HG03558 (cell line): ENCODE measurements at regions not wholly inside any gene's neighbourhood (a gene's known extent, or its start where the extent isn't known, plus 50 kb on each side); places are given as distances from the start of the nearest gene placed in this dataset.
"Not testable (repeated sequence)": the region's sequence is repeated elsewhere in the genome, so short reads cannot be mapped to it uniquely, and the experiment has no call there.

Experiments used
- ATAC-seq: cut with Tn5 transposase; IDR thresholded peaks from one replicate; pipeline ENCODE4 v1.9.1; 2021; ENCODE audit warnings: moderate number of reproducible peaks; ENCODE audit not compliant: unreplicated experiment; ENCODE audit errors: extremely low read depth

DNA sequence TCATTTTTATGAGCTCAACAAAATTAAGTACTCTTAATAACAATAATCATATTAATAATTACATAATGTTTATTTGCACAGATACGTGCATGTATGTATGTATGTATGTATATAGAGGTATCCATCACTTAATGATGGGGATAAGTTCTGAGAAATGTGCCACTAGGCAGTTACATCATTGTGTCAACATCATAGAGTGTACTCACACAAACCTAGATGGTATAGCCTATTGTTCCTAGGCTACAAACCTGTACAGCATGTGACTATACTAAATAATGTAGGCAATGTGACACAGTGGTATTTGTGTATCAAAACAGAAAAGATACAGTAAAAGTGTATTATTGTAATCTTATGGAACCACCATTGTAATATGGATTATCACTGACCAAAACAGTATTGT lies 874.7 kb upstream of the GBE1 start:
- no peak for ATAC-seq

DNA sequence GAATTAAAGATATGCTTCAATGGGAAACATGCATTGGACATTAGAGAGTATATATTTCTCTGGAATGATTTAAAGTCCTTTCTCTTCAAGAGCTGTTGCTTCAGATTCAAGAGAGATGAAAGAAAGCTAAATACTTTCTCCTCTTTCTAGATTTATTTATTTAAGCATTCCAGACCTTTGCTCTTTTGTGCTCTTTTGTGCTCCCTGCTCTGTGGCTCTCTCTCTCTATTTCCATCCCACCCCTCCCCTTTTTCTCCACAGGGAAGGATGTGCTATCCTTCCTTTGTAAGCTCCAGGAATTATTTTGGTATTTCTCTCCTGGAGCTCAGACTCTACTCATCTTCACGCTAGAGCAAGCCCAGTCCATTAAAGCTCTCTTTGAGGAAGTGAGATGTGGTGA lies 871.9 kb upstream of the GBE1 start:
- no peak for ATAC-seq

- no peak for ATAC-seq
Observed at GRCh38 chr3:82629937-82630336, 868.5 kb upstream of the GBE1 start.

DNA sequence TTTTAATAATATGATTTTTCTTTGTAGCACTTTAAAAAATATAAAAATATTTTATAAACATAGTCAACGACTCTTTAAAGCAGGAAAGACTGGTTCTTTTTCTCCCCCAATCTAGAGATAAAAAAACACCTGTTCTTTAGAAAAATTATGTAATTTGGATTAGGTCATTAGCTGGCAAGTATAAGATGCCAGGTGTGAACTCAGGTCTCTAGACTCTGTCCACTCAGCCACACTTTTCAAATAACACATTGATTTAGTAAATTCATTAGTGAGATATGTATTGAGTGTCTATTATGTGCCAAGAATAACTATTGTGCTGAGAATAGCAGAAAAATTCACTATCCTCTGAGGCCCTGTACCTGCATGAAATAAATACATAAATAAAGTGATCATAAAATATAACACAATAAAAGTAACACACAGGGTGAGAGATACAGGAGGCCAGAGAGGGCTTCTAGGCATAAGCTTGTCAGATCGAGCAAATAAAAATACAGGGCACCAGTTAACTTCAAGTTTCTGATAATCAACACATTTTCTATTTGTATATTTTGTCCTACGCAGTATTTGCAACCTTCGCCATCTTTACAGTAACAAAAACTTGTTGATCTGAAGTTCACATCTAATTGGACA lies 867.1 kb upstream of the GBE1 start:
- no peak for ATAC-seq

DNA sequence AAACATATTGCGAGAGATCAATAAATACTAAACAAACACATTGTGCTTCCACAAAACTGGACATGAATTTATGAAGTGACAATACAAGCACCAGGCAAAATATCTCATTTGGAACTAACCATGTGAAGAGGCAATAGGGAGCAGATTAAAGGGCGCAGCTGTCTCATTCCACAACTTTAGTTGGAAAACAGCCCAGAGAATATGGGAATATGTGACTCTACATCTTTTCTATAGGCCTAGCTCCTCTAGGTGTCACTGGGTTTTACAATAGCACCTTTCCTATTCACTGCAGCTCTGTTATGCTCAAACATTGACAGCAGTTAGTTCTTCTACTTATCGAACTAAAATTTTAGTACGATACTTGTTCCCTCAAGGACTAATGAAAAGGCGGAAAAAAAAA lies 866.3 kb upstream of the GBE1 start:
- no peak for ATAC-seq

- not testable (repeated sequence) for ATAC-seq
Observed at GRCh38 chr3:82620744-82621143, 859.3 kb upstream of the GBE1 start.

DNA sequence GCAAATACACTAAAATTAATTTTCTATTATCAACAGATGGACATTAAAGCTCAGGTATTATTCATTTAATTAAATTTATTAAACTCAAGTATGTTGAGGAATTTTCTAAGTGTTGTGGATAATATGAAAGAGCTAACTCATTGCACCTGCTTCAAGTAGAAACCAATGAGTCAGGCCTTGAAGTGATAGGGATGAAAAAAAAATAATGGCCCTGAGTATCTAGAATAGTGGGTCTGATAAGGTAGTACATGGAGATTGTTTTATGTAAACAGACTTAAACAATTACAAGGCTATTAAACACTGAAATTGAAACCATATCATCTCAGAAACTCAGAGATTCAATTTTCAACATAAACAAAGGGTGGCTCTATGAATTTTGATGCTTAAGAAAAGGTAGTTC lies 857.1 kb upstream of the GBE1 start:
- ATAC-seq, result no peak

GRCh38 chr3:82610236-82610635 lies 848.8 kb upstream of the GBE1 start:
- ATAC-seq, result no peak

GRCh38 chr3:82607391-82607790 lies 845.9 kb upstream of the GBE1 start:
- ATAC-seq, result no peak

DNA sequence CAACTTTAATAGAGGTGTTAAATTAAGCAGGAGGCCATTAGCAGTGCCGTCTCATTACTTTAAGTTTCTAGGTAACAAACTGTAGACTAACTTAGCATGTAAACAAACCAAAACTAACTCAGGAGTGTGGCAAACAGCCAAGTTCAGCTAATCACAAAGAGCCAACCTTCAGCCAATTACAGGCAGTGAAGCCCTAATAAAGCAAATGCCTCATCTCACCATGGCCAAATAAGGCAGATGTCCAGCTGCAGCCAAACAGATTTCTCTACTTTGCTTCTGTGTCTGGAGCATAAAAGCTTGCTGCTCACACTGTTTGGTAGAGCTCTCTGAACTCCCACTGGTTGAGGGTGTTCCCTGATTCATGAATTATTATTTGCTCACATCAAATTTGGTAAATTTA lies 835.4 kb upstream of the GBE1 start:
- no peak for ATAC-seq

GRCh38 chr3:82595530-82595929 lies 834.1 kb upstream of the GBE1 start:
- no peak for ATAC-seq

GRCh38 chr3:82587174-82587573 lies 825.7 kb upstream of the GBE1 start:
- no peak for ATAC-seq

DNA sequence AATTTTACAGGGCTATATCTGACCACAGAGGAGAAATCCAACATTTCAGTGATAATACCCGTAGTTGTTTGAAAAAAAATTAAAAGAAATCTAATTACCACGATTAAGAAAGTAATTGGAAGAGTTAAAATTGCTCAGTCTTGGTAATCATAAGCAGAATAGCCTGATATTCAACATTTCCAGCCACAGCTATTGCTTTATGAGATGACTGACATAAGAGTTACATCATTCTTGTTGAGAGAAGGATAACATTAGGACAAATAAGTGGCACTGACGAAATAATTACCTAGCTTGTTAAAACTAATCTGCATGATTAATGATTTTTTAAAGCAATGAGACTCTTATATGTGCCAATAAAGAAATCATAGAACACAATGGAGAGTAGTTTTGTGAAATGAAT lies 825.0 kb upstream of the GBE1 start:
- no peak for ATAC-seq

GRCh38 chr3:82586002-82586401 lies 824.6 kb upstream of the GBE1 start:
- ATAC-seq, result not testable (repeated sequence)

DNA sequence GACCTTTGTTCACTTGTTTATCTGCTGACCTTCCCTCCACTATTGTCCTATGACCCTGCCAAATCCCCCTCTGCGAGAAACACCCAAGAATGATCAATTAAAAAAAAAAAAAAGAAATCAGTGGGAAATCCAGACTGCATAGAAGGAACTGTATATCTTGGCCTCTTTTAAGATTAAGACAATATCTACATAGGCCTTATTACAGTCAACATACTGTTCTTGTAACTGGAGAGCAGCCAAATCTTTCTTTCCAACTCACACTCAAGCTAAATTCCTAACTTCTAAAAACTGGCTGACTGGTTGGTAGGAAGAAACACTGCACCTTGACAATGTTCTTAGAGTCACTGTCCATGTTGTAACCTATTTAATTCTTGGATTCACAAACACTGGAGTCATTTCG lies 824.1 kb upstream of the GBE1 start:
- ATAC-seq, result not testable (repeated sequence)

- not testable (repeated sequence) for ATAC-seq
Observed at GRCh38 chr3:82584861-82585260, 823.4 kb upstream of the GBE1 start.

- not testable (repeated sequence) for ATAC-seq
Observed at GRCh38 chr3:82584415-82584814, 823.0 kb upstream of the GBE1 start.

- no peak for ATAC-seq
Observed at GRCh38 chr3:82581350-82581749, 819.9 kb upstream of the GBE1 start.

DNA sequence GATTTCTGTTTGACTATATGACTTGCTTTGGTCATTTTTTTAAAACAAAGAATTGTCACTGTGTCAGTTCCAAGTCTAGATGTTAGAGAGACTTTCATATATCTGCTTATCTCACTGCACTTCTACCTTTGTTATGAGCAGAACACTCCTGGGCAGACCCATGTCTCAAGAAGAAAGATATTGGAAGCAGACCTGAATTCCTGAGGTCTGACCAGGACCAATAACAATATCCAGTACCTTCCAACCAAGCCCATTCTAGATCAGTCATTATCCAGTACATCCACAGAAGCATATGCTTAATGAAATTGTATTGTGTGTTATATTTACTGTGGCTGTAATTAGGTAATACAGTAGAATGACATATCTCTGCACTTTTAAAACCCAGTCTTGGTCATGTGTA lies 811.3 kb upstream of the GBE1 start:
- no peak for ATAC-seq

- no peak for ATAC-seq
Observed at GRCh38 chr3:82568776-82569338, 807.4 kb upstream of the GBE1 start.

GRCh38 chr3:82567029-82567600 lies 805.7 kb upstream of the GBE1 start:
- no peak for ATAC-seq

- no peak for ATAC-seq
Observed at GRCh38 chr3:82562896-82563295, 801.5 kb upstream of the GBE1 start.
